Peyer's patch (tissue), 4 donors: ENCODE measurements at regions not wholly inside any gene's neighbourhood (a gene's known extent, or its start where the extent isn't known, plus 50 kb on each side); places are given as distances from the start of the nearest gene placed in this dataset.

Source experiments
- POLR2A ChIP-seq, 2 donors: fragments of 450-650 bp; IDR thresholded peaks; one replicate each; pipeline ENCODE4 v1.5.1; 2017; ENCODE audit warnings: antibody characterized with exemption in 2 of 2, mild to moderate bottlenecking in 2 of 2, moderate library complexity in 2 of 2
- TF ChIP-seq, protein P1 (sequence below), 6 experiments: fragments of 450-650 bp in 4 of 6; fragments of 200-600 bp in 2 of 6; sonication (generic) in 1 of 6; IDR thresholded peaks; one replicate each; pipeline ENCODE4 v1.5.1; 2017 to 2019; ENCODE audit warnings: antibody characterized with exemption in 6 of 6, mild to moderate bottlenecking in 3 of 6, moderate library complexity in 1 of 6

DNA sequence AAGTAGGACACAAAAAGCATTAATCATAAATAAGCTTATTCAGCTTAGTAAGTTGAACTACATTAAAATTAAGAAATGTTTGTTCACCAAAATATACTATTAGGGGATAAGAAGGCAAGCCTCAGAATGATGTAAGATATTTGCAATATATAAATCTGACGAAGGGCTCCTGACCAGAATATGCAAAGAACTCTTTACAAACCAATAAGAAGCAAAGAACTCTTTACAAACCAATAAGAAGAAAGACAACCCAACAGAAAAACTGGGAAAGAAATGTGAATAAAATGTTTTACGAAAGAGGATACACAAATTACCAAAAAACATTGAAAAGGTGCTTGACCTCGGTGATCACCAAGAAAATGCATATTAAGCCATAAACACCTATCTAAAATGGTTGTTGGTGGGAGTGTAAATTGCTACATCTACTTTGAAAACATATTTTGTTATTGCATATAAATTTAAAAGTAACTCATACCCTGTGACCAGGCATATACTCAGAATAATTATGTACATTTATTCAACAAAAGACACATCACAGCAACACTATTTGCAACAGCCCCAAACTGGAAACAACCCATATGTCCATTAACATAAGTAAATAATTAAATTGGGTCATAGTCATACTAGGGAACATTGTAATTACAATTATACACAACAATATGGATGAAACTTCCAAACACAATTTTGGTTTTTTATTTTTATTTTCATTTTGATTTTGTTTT lies 83.3 kb upstream of the CTBP2 start:
- TF ChIP-seq, protein P1, sequence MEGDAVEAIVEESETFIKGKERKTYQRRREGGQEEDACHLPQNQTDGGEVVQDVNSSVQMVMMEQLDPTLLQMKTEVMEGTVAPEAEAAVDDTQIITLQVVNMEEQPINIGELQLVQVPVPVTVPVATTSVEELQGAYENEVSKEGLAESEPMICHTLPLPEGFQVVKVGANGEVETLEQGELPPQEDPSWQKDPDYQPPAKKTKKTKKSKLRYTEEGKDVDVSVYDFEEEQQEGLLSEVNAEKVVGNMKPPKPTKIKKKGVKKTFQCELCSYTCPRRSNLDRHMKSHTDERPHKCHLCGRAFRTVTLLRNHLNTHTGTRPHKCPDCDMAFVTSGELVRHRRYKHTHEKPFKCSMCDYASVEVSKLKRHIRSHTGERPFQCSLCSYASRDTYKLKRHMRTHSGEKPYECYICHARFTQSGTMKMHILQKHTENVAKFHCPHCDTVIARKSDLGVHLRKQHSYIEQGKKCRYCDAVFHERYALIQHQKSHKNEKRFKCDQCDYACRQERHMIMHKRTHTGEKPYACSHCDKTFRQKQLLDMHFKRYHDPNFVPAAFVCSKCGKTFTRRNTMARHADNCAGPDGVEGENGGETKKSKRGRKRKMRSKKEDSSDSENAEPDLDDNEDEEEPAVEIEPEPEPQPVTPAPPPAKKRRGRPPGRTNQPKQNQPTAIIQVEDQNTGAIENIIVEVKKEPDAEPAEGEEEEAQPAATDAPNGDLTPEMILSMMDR (IDR thresholded peaks at IDR 0.05), result no peak
- no peak for TF ChIP-seq POLR2A (IDR thresholded peaks at IDR 0.05)
